Calu3 (cell line): ENCODE measurements at regions not wholly inside any gene's neighbourhood (a gene's known extent, or its start where the extent isn't known, plus 50 kb on each side); places are given as distances from the start of the nearest gene placed in this dataset.

Source experiments
- BruUV-seq: library from RNA; stranded (reverse); fragments of 400-500 nt; replicated peaks from 2 replicates; lab custom pipeline; 2021; lab: Mats Ljungman, UMichigan
- CTCF ChIA-PET: fragments of 300-600 bp; sonication (Branson Sonifier 250); formaldehyde crosslinking; loops from one replicate; lab custom pipeline; 2022; ENCODE audit warnings: antibody characterized with exemption; lab: Charles Lee
- DNase-seq: peaks from one replicate; pipeline ENCODE4 v3.0.0; 2022
- H3K27ac Mint-ChIP-seq: one replicate; pipeline ENCODE4 v1.8.0; 2022; ENCODE audit warnings: mixed read lengths; ENCODE audit not compliant: unreplicated experiment
- H3K27me3 Mint-ChIP-seq: one replicate; pipeline ENCODE4 v1.8.0; 2022; ENCODE audit warnings: mixed read lengths; ENCODE audit not compliant: unreplicated experiment
- H3K36me3 Mint-ChIP-seq: one replicate; pipeline ENCODE4 v1.8.0; 2022; ENCODE audit warnings: mild to moderate bottlenecking, moderate library complexity, mixed read lengths; ENCODE audit not compliant: insufficient read depth, unreplicated experiment
- H3K4me1 Mint-ChIP-seq: one replicate; pipeline ENCODE4 v1.8.0; 2022; ENCODE audit warnings: mild to moderate bottlenecking, low read depth, mixed read lengths; ENCODE audit not compliant: unreplicated experiment
- H3K4me3 Mint-ChIP-seq: one replicate; pipeline ENCODE4 v1.8.0; 2022; ENCODE audit warnings: mild to moderate bottlenecking, low read depth, moderate library complexity, mixed read lengths; ENCODE audit not compliant: unreplicated experiment
- H3K9me3 Mint-ChIP-seq: one replicate; pipeline ENCODE4 v1.8.0; 2022; ENCODE audit warnings: low read depth, mixed read lengths; ENCODE audit not compliant: unreplicated experiment
- intact Hi-C: fragments of 100-400 bp; cut with micrococcal nuclease; formaldehyde crosslinking; loops from one replicate; pipeline ENCODE4 v1.10.0; 2022; ENCODE audit not compliant: unreplicated experiment
- TF ChIP-seq, protein P1 (sequence below): fragments of 200-600 bp; IDR thresholded peaks from one replicate; pipeline ENCODE4 v1.8.0; 2022; ENCODE audit warnings: antibody characterized with exemption; ENCODE audit not compliant: unreplicated experiment

DNA sequence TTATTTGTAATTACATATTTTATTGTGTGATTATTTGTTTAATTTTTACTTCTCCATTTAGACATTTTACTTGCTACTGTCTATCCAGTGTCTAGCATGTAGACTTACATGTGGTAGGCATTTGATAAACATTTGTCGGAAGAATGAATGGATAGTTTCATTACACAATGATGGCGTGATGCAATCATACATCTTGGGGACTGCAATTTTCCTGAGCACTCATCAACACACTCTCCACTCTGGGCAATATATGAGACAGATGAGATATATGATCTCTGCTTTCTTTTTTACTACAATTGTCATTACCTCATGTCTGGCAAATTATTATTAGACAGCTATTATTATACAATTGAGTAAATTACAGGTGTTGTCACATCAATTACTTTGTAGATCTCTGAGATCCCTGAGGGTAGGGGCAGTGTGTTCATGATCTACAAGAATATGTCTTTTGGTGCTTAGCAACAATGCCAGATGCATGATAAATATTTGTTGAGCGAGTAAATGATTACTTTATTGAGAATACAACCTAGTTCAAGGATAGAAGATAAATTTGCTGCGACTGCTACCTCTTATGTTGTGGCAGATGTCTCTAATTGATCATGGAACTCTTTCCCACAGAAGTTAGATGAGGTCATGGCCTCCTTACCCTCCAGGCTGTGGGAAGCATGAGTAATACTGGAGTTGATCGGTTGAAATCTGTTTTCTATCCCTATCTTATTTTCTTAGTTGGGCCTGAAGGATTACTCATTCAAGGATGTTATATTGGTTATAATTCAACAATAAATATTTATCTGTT is 416.0 kb downstream of the LRIG3 start:
- H3K4me3 Mint-ChIP-seq: no peak overlapping the region
- H3K36me3 Mint-ChIP-seq: no peaks in the 10 kb centered on the region
- no peak overlapping the region for H3K27ac Mint-ChIP-seq
- peaks cover 24% of the 10 kb centered on the region for H3K4me1 Mint-ChIP-seq
- H3K9me3 Mint-ChIP-seq: peaks cover 4% of the 10 kb centered on the region
- DNase-seq: no peak
- TF ChIP-seq, protein P1, sequence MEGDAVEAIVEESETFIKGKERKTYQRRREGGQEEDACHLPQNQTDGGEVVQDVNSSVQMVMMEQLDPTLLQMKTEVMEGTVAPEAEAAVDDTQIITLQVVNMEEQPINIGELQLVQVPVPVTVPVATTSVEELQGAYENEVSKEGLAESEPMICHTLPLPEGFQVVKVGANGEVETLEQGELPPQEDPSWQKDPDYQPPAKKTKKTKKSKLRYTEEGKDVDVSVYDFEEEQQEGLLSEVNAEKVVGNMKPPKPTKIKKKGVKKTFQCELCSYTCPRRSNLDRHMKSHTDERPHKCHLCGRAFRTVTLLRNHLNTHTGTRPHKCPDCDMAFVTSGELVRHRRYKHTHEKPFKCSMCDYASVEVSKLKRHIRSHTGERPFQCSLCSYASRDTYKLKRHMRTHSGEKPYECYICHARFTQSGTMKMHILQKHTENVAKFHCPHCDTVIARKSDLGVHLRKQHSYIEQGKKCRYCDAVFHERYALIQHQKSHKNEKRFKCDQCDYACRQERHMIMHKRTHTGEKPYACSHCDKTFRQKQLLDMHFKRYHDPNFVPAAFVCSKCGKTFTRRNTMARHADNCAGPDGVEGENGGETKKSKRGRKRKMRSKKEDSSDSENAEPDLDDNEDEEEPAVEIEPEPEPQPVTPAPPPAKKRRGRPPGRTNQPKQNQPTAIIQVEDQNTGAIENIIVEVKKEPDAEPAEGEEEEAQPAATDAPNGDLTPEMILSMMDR: no peak
- CTCF ChIA-PET: no interaction called here
- no peaks in the 10 kb centered on the region for H3K27me3 Mint-ChIP-seq
- BruUV-seq: no TSS peak
- intact Hi-C loops: no loop called here

DNA sequence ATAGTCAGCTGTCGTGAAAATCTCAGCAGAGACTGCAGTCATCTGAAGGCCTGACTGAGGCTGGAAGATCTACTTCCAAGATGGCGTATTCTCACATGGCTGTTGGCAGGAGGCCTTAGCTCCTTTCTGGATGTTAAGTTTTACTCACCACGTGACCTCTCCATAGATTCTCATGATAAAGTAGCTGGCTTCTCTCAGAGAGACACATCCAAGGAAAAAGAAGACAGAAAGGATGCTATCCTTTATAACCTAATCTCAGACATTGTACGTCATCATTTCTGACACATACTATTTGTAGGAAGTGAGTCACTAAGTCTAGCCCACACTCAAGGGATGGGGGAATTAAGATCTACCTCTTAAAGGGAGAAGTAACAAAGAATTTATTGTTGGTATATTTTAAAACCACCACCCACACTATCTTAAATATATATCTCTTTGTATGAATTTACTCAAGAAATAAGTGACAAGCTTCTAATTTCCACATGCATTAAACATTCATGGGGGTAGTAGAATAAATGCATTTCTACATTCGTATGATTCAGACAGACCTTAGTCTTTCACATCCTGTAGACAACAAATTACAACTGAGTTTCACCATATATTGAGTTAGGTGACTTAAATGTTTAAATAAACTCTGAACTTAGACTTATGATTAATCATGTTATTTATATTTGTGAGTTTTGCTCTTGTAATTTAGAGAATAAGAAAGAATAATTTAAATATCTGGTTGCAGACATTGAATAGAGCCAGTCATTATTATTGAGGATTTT is 411.0 kb downstream of the LRIG3 start:
- Mint-ChIP-seq H3K4me3 (no peak overlapping the region), H3K9me3 (peaks cover 7% of the 10 kb centered on the region), H3K27ac (no peak overlapping the region), H3K36me3 (no peaks in the 10 kb centered on the region), H3K4me1 (peaks cover 9% of the 10 kb centered on the region), H3K27me3 (no peaks in the 10 kb centered on the region)
- BruUV-seq: no TSS peak
- TF ChIP-seq, protein P1: no peak
- intact Hi-C loops: no loop called here
- DNase-seq: no peak
- CTCF ChIA-PET: no interaction called here

GRCh38 chr12:58513301-58513834 is 406.9 kb downstream of the LRIG3 start:
- intact Hi-C loops: no loop called here
- H3K36me3 Mint-ChIP-seq: no peaks in the 10 kb centered on the region
- no peak for DNase-seq
- TF ChIP-seq, protein P1: no peak
- peaks cover 15% of the 10 kb centered on the region for H3K9me3 Mint-ChIP-seq
- no peaks in the 10 kb centered on the region for H3K4me1 Mint-ChIP-seq
- no peaks in the 10 kb centered on the region for H3K27me3 Mint-ChIP-seq
- H3K4me3 Mint-ChIP-seq: no peak overlapping the region
- BruUV-seq: no TSS peak
- CTCF ChIA-PET: no interaction called here
- H3K27ac Mint-ChIP-seq: no peak overlapping the region

DNA sequence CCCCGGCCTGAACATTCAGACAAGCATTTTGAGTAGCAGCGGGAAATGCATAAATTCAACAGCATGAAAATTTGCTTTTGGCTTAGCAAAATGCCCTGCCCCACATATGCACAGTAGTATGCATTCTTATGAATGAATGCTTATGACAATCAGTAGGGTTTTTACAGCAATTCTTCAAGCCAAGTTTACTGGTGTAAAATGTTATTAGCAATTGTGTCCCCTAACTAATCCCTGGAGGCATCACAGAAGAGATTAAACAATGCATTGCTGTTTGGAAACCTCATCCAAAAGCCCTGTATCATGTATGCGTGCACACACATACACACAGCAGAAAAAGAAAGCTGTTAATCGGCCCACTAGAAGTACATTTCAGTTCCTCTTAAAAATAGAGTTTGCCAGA is 406.5 kb downstream of the LRIG3 start:
- TF ChIP-seq, protein P1: no peak
- H3K9me3 Mint-ChIP-seq: peaks cover 19% of the 10 kb centered on the region
- CTCF ChIA-PET: no interaction called here
- intact Hi-C loops: no loop called here
- no TSS peak for BruUV-seq
- no peaks in the 10 kb centered on the region for H3K36me3 Mint-ChIP-seq
- no peak overlapping the region for H3K4me3 Mint-ChIP-seq
- H3K4me1 Mint-ChIP-seq: no peaks in the 10 kb centered on the region
- DNase-seq: no peak
- H3K27me3 Mint-ChIP-seq: no peaks in the 10 kb centered on the region
- no peak overlapping the region for H3K27ac Mint-ChIP-seq
